ENCODE measurements at regions not wholly inside any gene's neighbourhood (a gene's known extent, or its start where the extent isn't known, plus 50 kb on each side); places are given as distances from the start of the nearest gene placed in this dataset.
A peak's percentile ranks its signal among the peaks of the same experiment; 100 is the strongest.
"Not testable (repeated sequence)": the region's sequence is repeated elsewhere in the genome, so short reads cannot be mapped to it uniquely, and the experiment has no call there.

- ATAC-seq: no peak
Measured at GRCh38 chr4:24237709-24238108, 346.6 kb downstream of the DHX15 start.

DNA sequence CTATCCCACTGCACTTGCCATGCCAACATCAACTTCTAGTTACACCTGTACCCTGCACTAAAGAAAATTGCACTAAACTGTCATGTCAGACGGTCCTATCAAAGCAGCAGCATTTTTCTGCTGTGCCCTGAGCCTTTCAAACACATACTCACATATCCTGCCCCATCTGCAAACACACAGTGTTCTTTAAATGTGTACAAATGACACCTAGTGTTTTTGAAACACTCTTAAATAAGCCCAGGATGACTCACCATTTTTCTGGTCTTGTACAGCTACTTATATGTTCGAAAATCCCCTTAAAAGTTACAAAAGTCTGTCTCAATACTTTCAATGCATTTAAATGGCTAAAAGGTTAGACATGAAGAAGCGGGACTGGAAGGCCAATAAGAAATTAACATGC, 346.7 kb upstream of the PPARGC1A start:
- no peak for ATAC-seq

- no peak for ATAC-seq
Measured at GRCh38 chr4:24236120-24236519, 346.3 kb upstream of the PPARGC1A start.

DNA sequence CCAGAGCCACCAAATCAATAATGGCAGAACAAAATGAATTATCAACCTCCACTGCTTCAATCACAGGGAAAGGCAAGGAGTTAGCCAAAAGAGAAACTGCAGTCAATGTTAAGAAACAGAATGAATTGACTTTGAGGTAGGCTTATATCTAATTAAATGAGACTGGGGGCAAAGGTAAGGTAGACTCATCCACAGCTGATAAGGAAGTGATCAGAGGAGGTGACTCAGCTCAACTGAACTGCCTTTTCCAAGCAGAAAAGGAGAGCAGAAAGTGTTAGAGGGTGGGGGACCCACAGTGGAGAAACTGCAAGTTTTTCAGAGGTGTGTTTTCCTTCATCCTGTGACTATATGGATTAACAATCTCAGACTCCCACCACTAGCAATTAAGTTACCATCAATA, 345.8 kb upstream of the PPARGC1A start:
- ATAC-seq: no peak

- ATAC-seq: no peak
Measured at GRCh38 chr4:24234288-24234848, 344.5 kb upstream of the PPARGC1A start.

GRCh38 chr4:24230955-24231354, 341.1 kb upstream of the PPARGC1A start:
- ATAC-seq: no peak

DNA sequence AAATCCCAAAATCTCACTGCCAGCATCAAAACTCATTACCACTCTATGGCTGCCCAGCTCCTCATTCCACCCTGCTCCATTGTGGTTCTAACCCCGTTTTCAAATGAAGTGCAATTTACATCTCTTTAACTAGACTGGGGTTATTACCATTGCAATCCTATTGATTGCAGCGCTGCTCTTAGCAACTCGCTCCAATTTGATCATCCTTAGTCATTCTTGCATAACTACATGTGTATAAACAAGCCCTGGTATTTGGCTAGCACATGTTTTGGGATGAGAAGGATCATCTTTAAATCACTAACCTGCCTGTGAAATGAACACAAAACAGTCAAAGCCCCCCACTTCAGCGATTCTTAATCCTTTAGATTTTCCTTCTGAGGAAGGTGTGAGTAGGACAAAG, 340.1 kb upstream of the PPARGC1A start:
- ATAC-seq: no peak

DNA sequence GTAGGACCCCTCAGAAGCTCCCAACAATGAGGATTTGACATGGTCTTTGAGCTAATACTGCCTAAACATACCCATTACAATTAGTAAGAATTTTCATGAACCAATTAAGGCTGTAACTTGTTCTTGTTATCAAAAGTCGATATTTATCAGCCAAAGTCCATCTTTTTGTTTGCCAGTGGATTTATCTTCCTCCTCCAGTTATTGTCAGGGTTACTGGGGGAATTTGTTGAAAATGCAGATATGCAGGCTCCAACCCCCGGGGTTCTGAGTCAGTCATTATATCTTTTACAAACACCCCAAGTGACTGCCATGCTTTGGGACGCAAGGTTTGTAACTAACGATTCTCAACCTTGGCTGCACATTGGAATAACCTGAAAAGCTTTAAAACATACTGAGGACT, 338.8 kb upstream of the PPARGC1A start:
- ATAC-seq: no peak

GRCh38 chr4:24226667-24227066, 336.8 kb upstream of the PPARGC1A start:
- no peak for ATAC-seq

- ATAC-seq: no peak
Measured at GRCh38 chr4:24226023-24226422, 336.2 kb upstream of the PPARGC1A start.

DNA sequence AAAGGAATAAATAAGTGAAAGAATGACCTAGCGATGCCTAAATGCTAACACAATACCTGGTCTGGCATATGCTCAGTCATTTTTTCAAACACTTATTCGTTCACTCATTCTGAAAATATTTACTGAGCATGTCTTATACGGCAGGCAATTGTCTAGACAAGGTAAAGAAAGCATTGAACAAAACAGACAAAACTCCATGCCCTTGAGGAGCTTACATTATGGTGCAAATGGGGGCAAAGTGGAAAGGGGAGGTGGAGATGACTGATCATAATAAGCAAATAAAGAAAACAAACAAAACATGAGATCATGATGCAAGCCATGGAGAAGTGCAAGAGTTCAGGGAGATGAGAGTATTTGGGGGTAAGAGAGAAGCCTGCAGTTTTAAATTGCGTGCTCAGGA, 334.6 kb upstream of the PPARGC1A start:
- no peak for ATAC-seq

GRCh38 chr4:24219209-24219608, 329.4 kb upstream of the PPARGC1A start:
- ATAC-seq: no peak

- ATAC-seq: no peak
Measured at GRCh38 chr4:24218566-24218965, 328.7 kb upstream of the PPARGC1A start.

DNA sequence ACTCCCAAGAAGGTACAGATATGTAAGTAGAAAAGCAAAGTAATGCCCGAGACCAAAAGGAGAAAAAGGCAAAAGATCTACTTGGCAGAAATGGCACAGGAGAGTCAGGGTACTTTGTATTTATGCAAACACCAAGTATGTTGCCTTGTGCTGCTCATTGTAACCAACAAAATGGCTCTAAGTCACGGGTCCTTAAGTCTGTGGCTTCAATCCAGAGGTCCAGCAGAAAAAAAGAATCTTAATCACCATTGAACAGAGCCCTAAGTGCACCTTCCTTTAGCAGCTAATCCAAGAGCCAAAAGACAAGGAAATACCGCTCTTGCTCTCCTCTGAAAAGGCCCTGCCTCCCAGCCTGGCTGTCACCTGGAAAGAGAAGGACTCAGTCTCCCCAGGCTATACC, 324.9 kb upstream of the PPARGC1A start:
- no peak for ATAC-seq

GRCh38 chr4:24213961-24214360, 324.1 kb upstream of the PPARGC1A start:
- ATAC-seq: no peak

DNA sequence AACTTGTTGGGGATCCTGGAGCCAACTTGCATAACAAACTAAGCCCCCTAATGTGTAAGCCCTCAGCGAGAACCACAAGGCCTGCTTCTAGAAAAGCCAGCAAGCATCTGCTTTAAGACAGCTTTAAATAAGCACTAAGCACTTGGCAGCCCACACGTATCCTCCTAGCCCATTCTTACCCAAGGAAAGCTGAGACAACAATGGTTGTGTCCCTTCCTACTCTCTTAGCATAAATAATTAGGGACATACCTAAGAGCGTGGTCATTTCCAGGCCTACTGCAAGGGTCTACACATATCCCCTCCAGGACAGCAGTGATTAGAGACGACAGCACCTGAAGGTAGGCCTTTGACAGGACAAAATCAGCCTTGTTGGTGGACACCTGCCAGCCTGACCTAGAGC, 322.8 kb upstream of the PPARGC1A start:
- no peak for ATAC-seq

DNA sequence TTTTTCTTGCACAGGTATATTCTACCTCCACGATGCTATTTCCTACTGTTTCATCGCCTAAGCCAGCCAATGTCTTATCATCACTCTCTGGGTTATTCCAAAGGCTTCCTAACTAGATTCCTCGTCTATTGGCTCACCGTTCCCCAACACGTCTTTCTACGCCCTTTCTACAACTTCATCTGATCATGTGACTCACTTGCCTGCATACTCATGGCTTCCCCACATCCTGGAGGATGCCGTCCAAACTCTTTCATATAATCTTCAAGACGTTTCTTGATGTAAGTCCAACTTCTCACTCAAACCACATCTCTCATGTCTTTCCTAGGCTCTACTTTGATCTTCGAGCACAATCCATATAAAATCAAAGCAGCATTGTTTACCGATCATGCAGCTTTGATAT, 322.0 kb upstream of the PPARGC1A start:
- ATAC-seq: no peak

GRCh38 chr4:24210332-24210902, 320.6 kb upstream of the PPARGC1A start:
- ATAC-seq: peak; percentile 48

DNA sequence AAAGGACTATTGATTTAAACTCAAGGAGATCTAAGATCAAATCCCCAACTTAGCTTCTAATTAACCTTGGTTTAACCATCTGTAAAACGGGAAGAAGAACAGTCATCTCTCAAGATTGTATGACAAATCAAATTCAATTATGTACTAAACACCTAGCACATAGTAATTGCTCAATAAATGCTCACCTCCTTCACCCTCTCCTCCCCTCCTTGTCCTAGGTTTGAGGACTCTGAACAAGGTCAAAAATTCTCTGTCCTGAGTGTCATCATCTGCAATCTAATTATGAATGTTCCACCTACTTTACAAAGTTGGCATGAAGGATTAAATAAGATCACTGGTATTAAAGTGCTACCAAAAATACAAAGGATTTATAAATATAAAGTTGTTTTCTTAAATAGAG, 320.1 kb upstream of the PPARGC1A start:
- no peak for ATAC-seq

DNA sequence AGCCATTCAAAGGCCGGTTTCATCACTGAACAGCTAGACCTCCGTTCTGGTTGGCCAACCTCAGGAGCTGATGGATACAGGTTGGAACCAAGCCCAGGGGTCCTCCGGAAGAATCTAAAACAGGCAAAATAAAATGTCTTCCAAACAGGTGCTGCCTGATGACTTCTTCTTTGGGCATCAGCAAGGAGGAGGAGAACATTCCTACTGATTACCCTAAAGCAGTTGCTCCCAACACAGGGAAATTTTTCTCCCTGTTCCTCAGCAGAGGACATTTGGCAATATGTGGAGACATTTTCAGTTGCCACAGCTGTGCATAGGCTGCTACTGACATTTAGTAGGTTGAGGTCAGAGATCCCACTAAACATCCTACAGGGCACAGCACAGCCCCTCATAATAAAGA, 319.3 kb upstream of the PPARGC1A start:
- no peak for ATAC-seq

DNA sequence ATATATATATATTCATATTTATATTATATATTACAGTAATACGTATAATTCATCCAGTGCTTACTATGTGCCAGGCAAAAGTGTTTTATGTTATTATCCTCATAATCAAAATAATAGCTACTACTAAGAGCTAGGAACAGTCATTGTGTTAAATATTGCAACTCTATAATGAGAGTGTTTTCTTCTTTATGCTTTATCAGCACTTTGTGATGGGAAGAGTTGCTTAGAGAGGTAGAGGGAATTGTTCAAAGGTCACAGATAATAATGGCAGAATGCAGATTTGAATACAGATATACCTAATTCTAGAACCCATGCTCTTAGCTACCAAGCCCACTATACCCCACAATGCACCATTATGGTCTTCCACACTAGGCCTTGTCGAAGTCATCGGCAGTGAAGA, 318.8 kb upstream of the PPARGC1A start:
- ATAC-seq: no peak

DNA sequence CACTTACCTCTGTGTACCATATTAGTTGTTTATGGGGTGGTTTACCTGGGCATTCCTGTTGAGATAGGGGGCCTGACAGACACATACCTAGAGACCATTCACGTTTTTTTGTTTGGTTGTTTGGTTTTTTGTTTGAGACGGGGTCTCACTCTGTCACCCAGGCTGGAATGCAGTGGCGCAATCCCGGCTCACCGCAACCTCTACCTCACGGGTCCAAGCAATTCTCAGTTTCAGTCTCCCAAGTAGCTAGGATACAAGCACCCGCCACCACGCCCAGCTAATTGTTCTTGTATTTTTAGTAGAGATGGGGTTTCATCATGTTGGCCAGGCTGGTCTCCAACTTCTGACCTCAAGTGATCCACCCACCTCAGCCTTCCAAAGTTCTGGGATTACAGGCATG, 314.9 kb upstream of the PPARGC1A start:
- not testable (repeated sequence) for ATAC-seq

GRCh38 chr4:24203926-24204325, 314.1 kb upstream of the PPARGC1A start:
- no peak for ATAC-seq

GRCh38 chr4:24202579-24202978, 312.7 kb upstream of the PPARGC1A start:
- no peak for ATAC-seq

GRCh38 chr4:24197955-24198354, 308.1 kb upstream of the PPARGC1A start:
- no peak for ATAC-seq

Measured in esophagus mucosa (tissue), 1 donor.